ENCODE measurements at regions not wholly inside any gene's neighbourhood (a gene's known extent, or its start where the extent isn't known, plus 50 kb on each side); places are given as distances from the start of the nearest gene placed in this dataset.

- no peaks in the 10 kb centered on the region for H3K36me3 ChIP-seq (ENCODE audit: control insufficient read depth in 1 of 2, insufficient read depth in 2 of 2, low read depth in 1 of 2, low read length in 2 of 2)
- no peaks in the 10 kb centered on the region for H3K79me1 ChIP-seq (replicated peaks; ENCODE audit: low read length, poor library complexity, severe bottlenecking)
- no peak overlapping the region for H3K18ac ChIP-seq (ENCODE audit: low read depth in 1 of 2, low read length in 2 of 2)
Observed at GRCh38 chr2:8515864-8516533, 165.9 kb upstream of the ID2 start.

GRCh38 chr2:8517850-8518498 is 163.9 kb upstream of the ID2 start:
- no peak for DNase-seq
- 90% methylated on average over 14 of the region's 16 CpGs for WGBS
- H2BK12ac ChIP-seq (ENCODE audit: low read length in 2 of 2): no peak overlapping the region
- H2AFZ ChIP-seq (ENCODE audit: low read depth, low read length): no peak overlapping the region
- no peak overlapping the region for H3K9ac ChIP-seq (ENCODE audit: low read length)
- no peak overlapping the region for H2BK5ac ChIP-seq (ENCODE audit: low read depth, low read length, poor library complexity, severe bottlenecking)
- H2BK120ac ChIP-seq (ENCODE audit: low read depth, low read length): no peak overlapping the region
- H3K4me2 ChIP-seq (ENCODE audit: low read length, poor library complexity, severe bottlenecking): no peak overlapping the region
- no peak overlapping the region for H4K8ac ChIP-seq (ENCODE audit: low read length)
- H3K14ac ChIP-seq (ENCODE audit: low read length in 2 of 2): no peak overlapping the region
- no peak overlapping the region for H3K27ac ChIP-seq (ENCODE audit: low read length, poor library complexity, severe bottlenecking)
- no peaks in the 10 kb centered on the region for H3K79me1 ChIP-seq (replicated peaks; ENCODE audit: low read length, poor library complexity, severe bottlenecking)
- no peak overlapping the region for H2BK15ac ChIP-seq (ENCODE audit: low read depth, poor library complexity, severe bottlenecking)
- H3K23ac ChIP-seq (ENCODE audit: low read length in 2 of 2): no peak overlapping the region
- H3K4me1 ChIP-seq (ENCODE audit: control insufficient read depth, insufficient read depth, low read depth, low read length): no peaks in the 10 kb centered on the region
- H3K4ac ChIP-seq (ENCODE audit: low read depth in 1 of 2, low read length in 2 of 2): no peak overlapping the region
- no peaks in the 10 kb centered on the region for H3K36me3 ChIP-seq (ENCODE audit: control insufficient read depth in 1 of 2, insufficient read depth in 2 of 2, low read depth in 1 of 2, low read length in 2 of 2)
- H3K9me3 ChIP-seq (ENCODE audit: control insufficient read depth, low read length): peaks cover 11% of the 10 kb centered on the region
- H3K18ac ChIP-seq (ENCODE audit: low read depth in 1 of 2, low read length in 2 of 2): no peak overlapping the region
- H3K27me3 ChIP-seq (ENCODE audit: control insufficient read depth in 1 of 2, insufficient read depth in 1 of 2, low read length in 2 of 2): peaks cover 0 to 41% of the 10 kb centered on the region in 2 experiments
- H4K91ac ChIP-seq (ENCODE audit: low read length): no peak overlapping the region
- no peak overlapping the region for H2AK5ac ChIP-seq (ENCODE audit: low read length, severe bottlenecking)
- no peak overlapping the region for H3K4me3 ChIP-seq (ENCODE audit: insufficient read depth in 1 of 2, low read depth in 1 of 2, low read length in 2 of 2)

More at GRCh38 chr2:8515864-8516533, 165.9 kb upstream of the ID2 start:
- no peak overlapping the region for H3K4me3 ChIP-seq (ENCODE audit: insufficient read depth in 1 of 2, low read depth in 1 of 2, low read length in 2 of 2)
- H2BK15ac ChIP-seq (ENCODE audit: low read depth, poor library complexity, severe bottlenecking): no peak overlapping the region
- H3K27ac ChIP-seq (ENCODE audit: low read length, poor library complexity, severe bottlenecking): no peak overlapping the region
- H2BK5ac ChIP-seq (ENCODE audit: low read depth, low read length, poor library complexity, severe bottlenecking): no peak overlapping the region
- WGBS: 92% methylated on average over 5 of the region's 5 CpGs
- H3K23ac ChIP-seq (ENCODE audit: low read length in 2 of 2): no peak overlapping the region
- no peak for DNase-seq
- no peak overlapping the region for H2AK5ac ChIP-seq (ENCODE audit: low read length, severe bottlenecking)
- no peak overlapping the region for H3K9ac ChIP-seq (ENCODE audit: low read length)
- H4K91ac ChIP-seq (ENCODE audit: low read length): no peak overlapping the region
- H4K8ac ChIP-seq (ENCODE audit: low read length): no peak overlapping the region
- H3K14ac ChIP-seq (ENCODE audit: low read length in 2 of 2): no peak overlapping the region
- no peak overlapping the region for H2BK120ac ChIP-seq (ENCODE audit: low read depth, low read length)
- H3K27me3 ChIP-seq (ENCODE audit: control insufficient read depth in 1 of 2, insufficient read depth in 1 of 2, low read length in 2 of 2): peaks cover 0 to 41% of the 10 kb centered on the region in 2 experiments
- H3K4ac ChIP-seq (ENCODE audit: low read depth in 1 of 2, low read length in 2 of 2): no peak overlapping the region
- peaks cover 11% of the 10 kb centered on the region for H3K9me3 ChIP-seq (ENCODE audit: control insufficient read depth, low read length)
- no peak overlapping the region for H3K4me2 ChIP-seq (ENCODE audit: low read length, poor library complexity, severe bottlenecking)
- peaks cover 3% of the 10 kb centered on the region for H3K4me1 ChIP-seq (ENCODE audit: control insufficient read depth, insufficient read depth, low read depth, low read length)
- no peak overlapping the region for H2BK12ac ChIP-seq (ENCODE audit: low read length in 2 of 2)
- no peak overlapping the region for H2AFZ ChIP-seq (ENCODE audit: low read depth, low read length)

GRCh38 chr2:8518979-8519668 is 162.7 kb upstream of the ID2 start:
- H3K9ac ChIP-seq (ENCODE audit: low read length): no peak overlapping the region
- no peak overlapping the region for H3K4me3 ChIP-seq (ENCODE audit: insufficient read depth in 1 of 2, low read depth in 1 of 2, low read length in 2 of 2)
- no peaks in the 10 kb centered on the region for H3K36me3 ChIP-seq (ENCODE audit: control insufficient read depth in 1 of 2, insufficient read depth in 2 of 2, low read depth in 1 of 2, low read length in 2 of 2)
- H2BK5ac ChIP-seq (ENCODE audit: low read depth, low read length, poor library complexity, severe bottlenecking): no peak overlapping the region
- peaks cover 0 to 33% of the 10 kb centered on the region in 2 experiments for H3K27me3 ChIP-seq (ENCODE audit: control insufficient read depth in 1 of 2, insufficient read depth in 1 of 2, low read length in 2 of 2)
- H3K14ac ChIP-seq (ENCODE audit: low read length in 2 of 2): no peak overlapping the region
- H3K18ac ChIP-seq (ENCODE audit: low read depth in 1 of 2, low read length in 2 of 2): no peak overlapping the region
- no peak overlapping the region for H3K23ac ChIP-seq (ENCODE audit: low read length in 2 of 2)
- H4K8ac ChIP-seq (ENCODE audit: low read length): no peak overlapping the region
- DNase-seq: no peak
- H2BK120ac ChIP-seq (ENCODE audit: low read depth, low read length): no peak overlapping the region
- H4K91ac ChIP-seq (ENCODE audit: low read length): no peak overlapping the region
- H3K79me1 ChIP-seq (replicated peaks; ENCODE audit: low read length, poor library complexity, severe bottlenecking): no peaks in the 10 kb centered on the region
- no peak overlapping the region for H2AK5ac ChIP-seq (ENCODE audit: low read length, severe bottlenecking)
- H2BK12ac ChIP-seq (ENCODE audit: low read length in 2 of 2): no peak overlapping the region
- H3K4ac ChIP-seq (ENCODE audit: low read depth in 1 of 2, low read length in 2 of 2): no peak overlapping the region
- H3K27ac ChIP-seq (ENCODE audit: low read length, poor library complexity, severe bottlenecking): no peak overlapping the region
- H3K4me2 ChIP-seq (ENCODE audit: low read length, poor library complexity, severe bottlenecking): no peak overlapping the region
- WGBS: 88% methylated on average over 8 of the region's 8 CpGs
- no peaks in the 10 kb centered on the region for H3K4me1 ChIP-seq (ENCODE audit: control insufficient read depth, insufficient read depth, low read depth, low read length)
- no peak overlapping the region for H2AFZ ChIP-seq (ENCODE audit: low read depth, low read length)
- H3K9me3 ChIP-seq (ENCODE audit: control insufficient read depth, low read length): peaks cover 8% of the 10 kb centered on the region
- H2BK15ac ChIP-seq (ENCODE audit: low read depth, poor library complexity, severe bottlenecking): no peak overlapping the region

GRCh38 chr2:8520791-8521344 is 161.0 kb upstream of the ID2 start:
- Histone ChIP-seq H3K4me1 (ENCODE audit: control insufficient read depth, insufficient read depth, low read depth, low read length) (peaks cover 2% of the 10 kb centered on the region), H4K8ac (ENCODE audit: low read length) (no peak overlapping the region), H3K9ac (ENCODE audit: low read length) (no peak overlapping the region), H3K4ac (ENCODE audit: low read depth in 1 of 2, low read length in 2 of 2) (no peak overlapping the region), H3K14ac (ENCODE audit: low read length in 2 of 2) (no peak overlapping the region), H2AK5ac (ENCODE audit: low read length, severe bottlenecking) (no peak overlapping the region), H3K36me3 (ENCODE audit: control insufficient read depth in 1 of 2, insufficient read depth in 2 of 2, low read depth in 1 of 2, low read length in 2 of 2) (no peaks in the 10 kb centered on the region), H3K27ac (ENCODE audit: low read length, poor library complexity, severe bottlenecking) (no peak overlapping the region), H2BK15ac (ENCODE audit: low read depth, poor library complexity, severe bottlenecking) (no peak overlapping the region), H3K27me3 (ENCODE audit: control insufficient read depth in 1 of 2, insufficient read depth in 1 of 2, low read length in 2 of 2) (peaks cover 0 to 20% of the 10 kb centered on the region in 2 experiments), H3K4me2 (ENCODE audit: low read length, poor library complexity, severe bottlenecking) (no peak overlapping the region), H3K23ac (ENCODE audit: low read length in 2 of 2) (no peak overlapping the region), H3K79me1 (replicated peaks; ENCODE audit: low read length, poor library complexity, severe bottlenecking) (no peaks in the 10 kb centered on the region), H2AFZ (ENCODE audit: low read depth, low read length) (no peak overlapping the region), H2BK12ac (ENCODE audit: low read length in 2 of 2) (no peak overlapping the region), H3K4me3 (ENCODE audit: insufficient read depth in 1 of 2, low read depth in 1 of 2, low read length in 2 of 2) (no peak overlapping the region), H3K18ac (ENCODE audit: low read depth in 1 of 2, low read length in 2 of 2) (no peak overlapping the region), H2BK5ac (ENCODE audit: low read depth, low read length, poor library complexity, severe bottlenecking) (no peak overlapping the region), H2BK120ac (ENCODE audit: low read depth, low read length) (no peak overlapping the region), H4K91ac (ENCODE audit: low read length) (no peak overlapping the region), H3K9me3 (ENCODE audit: control insufficient read depth, low read length) (no peaks in the 10 kb centered on the region)
- no peak for DNase-seq
- WGBS: 83% methylated on average over 5 of the region's 5 CpGs

Measured in mesenchymal stem cell (in vitro differentiated cells and primary cell).